ENCODE measurements at regions not wholly inside any gene's neighbourhood (a gene's known extent, or its start where the extent isn't known, plus 50 kb on each side); places are given as distances from the start of the nearest gene placed in this dataset.

DNA sequence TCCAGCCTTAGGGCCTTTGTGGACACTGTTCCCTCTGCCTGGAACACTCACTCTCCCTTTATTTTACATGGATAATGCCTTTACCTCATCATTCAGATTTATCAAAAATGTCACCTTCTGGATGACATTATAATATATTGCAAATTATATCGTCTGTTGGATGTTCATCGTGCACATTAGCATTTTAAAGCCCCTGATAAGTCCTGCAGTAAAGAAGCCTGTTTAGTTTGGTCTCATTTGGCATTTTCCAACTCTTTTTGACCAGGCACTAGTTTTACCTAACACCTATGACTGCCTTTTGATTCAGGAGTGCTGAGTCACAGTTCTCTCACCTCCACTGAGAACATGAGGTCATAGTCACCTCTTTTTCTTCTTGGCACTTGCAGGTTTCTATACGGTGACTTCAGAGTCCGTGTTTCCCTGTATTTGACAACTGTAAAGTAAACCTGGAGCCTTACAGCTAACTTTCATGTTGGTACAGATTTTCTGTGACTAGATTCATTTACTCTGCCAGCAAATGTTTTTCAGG, 57.7 kb upstream of the STC2 start:
- WGBS, 2 donors = 90 to 91% methylated on average over 4 of the region's 4 CpGs

DNA sequence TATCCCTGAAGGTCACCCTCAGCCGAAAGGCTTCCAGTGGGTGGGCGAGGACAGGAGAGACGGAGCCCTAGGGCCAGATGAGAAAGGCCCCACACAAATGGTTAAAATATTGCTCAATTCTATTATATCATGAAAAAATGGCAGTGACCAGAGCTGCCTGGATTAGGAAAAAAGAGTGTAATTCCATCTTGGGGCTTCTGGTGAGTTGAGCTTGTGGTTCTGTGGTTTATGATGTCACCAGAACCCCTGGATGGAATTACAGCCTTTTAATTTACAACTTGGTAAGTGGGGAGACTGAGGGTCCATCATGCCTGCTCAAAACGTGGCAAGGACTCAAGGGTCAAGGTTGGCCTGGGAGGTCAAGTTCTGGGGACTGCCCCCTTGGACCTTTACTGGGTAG, 55.5 kb upstream of the STC2 start:
- no peaks in the 10 kb centered on the region for H3K4me1 ChIP-seq
- H3K27ac ChIP-seq = no peak overlapping the region
- no peaks in the 10 kb centered on the region for H3K36me3 ChIP-seq
- TF ChIP-seq EP300 (IDR thresholded peaks at IDR 0.05) (no peak), POLR2A (IDR thresholded peaks at IDR 0.05) (no peak)
- TF ChIP-seq, protein P1, sequence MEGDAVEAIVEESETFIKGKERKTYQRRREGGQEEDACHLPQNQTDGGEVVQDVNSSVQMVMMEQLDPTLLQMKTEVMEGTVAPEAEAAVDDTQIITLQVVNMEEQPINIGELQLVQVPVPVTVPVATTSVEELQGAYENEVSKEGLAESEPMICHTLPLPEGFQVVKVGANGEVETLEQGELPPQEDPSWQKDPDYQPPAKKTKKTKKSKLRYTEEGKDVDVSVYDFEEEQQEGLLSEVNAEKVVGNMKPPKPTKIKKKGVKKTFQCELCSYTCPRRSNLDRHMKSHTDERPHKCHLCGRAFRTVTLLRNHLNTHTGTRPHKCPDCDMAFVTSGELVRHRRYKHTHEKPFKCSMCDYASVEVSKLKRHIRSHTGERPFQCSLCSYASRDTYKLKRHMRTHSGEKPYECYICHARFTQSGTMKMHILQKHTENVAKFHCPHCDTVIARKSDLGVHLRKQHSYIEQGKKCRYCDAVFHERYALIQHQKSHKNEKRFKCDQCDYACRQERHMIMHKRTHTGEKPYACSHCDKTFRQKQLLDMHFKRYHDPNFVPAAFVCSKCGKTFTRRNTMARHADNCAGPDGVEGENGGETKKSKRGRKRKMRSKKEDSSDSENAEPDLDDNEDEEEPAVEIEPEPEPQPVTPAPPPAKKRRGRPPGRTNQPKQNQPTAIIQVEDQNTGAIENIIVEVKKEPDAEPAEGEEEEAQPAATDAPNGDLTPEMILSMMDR (IDR thresholded peaks at IDR 0.05) = no peak
- H3K9me3 ChIP-seq = peaks cover 0 to 3% (median 0%) of the 10 kb centered on the region in 4 donors
- H3K27me3 ChIP-seq = no peaks in the 10 kb centered on the region
- WGBS, 2 donors = 65 to 69% methylated on average over 4 of the region's 4 CpGs
- DNase-seq (ENCODE audit: low spot score in 2 of 2) = no peak
- no peak overlapping the region for H3K4me3 ChIP-seq

More for the DNA sequence above, 57.7 kb upstream of the STC2 start:
- no peak for DNase-seq (ENCODE audit: low spot score in 2 of 2)
- H3K9me3 ChIP-seq = no peaks in the 10 kb centered on the region
- TF ChIP-seq EP300 (IDR thresholded peaks at IDR 0.05) = no peak
- TF ChIP-seq POLR2A (IDR thresholded peaks at IDR 0.05) = no peak
- TF ChIP-seq, protein P1 (IDR thresholded peaks at IDR 0.05) = no peak
- no peaks in the 10 kb centered on the region for H3K36me3 ChIP-seq
- H3K27me3 ChIP-seq = no peaks in the 10 kb centered on the region
- H3K4me1 ChIP-seq = no peaks in the 10 kb centered on the region
- H3K27ac ChIP-seq = no peak overlapping the region
- H3K4me3 ChIP-seq = no peak overlapping the region

DNA sequence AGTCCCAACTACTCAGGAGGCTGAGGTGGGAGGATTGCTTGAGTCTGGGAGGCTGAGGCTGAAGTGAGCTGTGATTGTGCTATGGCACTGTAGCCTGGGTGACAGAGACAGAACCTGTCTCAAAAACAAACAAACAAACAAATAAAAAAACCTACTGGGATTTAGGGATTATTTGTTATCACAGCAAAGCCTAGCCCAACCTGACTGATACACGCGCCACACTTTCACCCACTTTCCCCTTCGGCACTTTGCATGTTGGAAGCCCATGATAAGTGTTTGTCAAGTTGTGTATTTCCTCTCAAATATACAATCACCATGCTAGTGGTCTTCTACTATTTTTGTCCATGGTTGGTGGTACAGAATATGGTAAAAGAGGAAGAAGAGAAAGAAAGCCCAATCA, 50.5 kb upstream of the STC2 start:
- no peak for DNase-seq (ENCODE audit: low spot score in 2 of 2)
- Histone ChIP-seq H3K27ac (no peak overlapping the region), H3K27me3 (no peaks in the 10 kb centered on the region), H3K4me1 (no peaks in the 10 kb centered on the region), H3K36me3 (no peaks in the 10 kb centered on the region), H3K4me3 (no peak overlapping the region), H3K9me3 (peaks cover 0 to 10% (median 0%) of the 10 kb centered on the region in 4 donors)
- WGBS, 2 donors = 99% methylated on average over 3 of the region's 3 CpGs
- TF ChIP-seq POLR2A (IDR thresholded peaks at IDR 0.05) = no peak
